Activated CD4-positive, alpha-beta T cell treated with anti-CD3 and anti-CD28 coated beads for 4 hours (primary cell): ENCODE measurements at regions not wholly inside any gene's neighbourhood (a gene's known extent, or its start where the extent isn't known, plus 50 kb on each side); places are given as distances from the start of the nearest gene placed in this dataset.
"Not testable (repeated sequence)": the region's sequence is repeated elsewhere in the genome, so short reads cannot be mapped to it uniquely, and the experiment has no call there.

Experiments
- DNase-seq, 2 donors: peaks; one replicate each; pipeline ENCODE4 v3.0.0-alpha.2; 2020

DNA sequence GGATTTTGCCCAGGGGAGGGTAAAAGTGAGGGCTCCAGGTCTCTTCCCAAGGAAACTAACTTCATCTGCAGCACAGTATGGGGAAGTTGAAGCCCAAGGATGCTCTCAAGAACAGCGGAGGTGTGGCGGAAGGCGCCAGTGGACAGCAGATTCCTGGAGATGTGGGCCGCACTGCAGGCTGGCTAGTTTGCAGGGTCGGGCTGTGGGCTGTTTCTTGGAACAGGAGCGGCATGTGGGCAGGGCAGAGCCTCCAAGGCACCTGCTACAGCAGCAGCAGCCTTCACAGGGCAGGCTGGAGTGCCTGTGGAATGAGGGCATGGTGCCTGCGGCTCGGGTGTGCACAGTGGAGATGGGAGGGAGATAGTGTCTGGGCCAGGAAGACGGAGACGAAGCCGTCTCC is 100.0 kb upstream of the SFSWAP start:
- DNase-seq, result no peak

DNA sequence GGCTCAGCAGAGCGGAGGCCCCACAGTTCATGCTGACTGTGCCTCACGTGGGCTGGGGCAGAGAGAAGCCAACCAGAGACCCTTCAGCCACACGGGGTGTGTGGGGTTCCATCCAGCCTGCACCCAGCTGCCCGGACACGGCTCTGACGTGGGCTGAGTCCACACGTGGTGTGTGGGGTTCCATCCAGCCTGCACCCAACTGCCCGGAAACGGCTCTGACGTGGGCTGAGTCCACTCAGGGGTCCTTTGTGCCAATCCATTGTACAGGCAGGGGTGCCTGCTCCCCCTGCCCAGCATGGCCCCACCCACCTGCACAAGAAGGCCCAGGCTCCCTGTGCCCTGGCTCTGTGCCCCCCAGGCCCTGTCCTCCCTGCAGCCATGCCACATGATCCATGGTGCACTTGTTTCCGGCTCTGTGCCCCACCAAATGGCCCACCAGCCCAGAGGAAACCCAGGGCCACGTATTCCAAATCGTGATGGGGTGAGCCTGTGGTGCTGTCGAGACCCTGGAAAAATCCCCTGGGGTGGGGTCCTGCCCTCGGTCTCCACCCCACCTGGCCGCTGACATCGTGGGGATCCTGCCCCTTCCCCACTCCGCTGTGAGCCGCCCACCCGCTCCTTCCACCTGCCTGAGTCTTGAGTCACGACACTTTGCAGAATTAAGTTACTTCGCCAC is 99.3 kb upstream of the SFSWAP start:
- no peak for DNase-seq

DNA sequence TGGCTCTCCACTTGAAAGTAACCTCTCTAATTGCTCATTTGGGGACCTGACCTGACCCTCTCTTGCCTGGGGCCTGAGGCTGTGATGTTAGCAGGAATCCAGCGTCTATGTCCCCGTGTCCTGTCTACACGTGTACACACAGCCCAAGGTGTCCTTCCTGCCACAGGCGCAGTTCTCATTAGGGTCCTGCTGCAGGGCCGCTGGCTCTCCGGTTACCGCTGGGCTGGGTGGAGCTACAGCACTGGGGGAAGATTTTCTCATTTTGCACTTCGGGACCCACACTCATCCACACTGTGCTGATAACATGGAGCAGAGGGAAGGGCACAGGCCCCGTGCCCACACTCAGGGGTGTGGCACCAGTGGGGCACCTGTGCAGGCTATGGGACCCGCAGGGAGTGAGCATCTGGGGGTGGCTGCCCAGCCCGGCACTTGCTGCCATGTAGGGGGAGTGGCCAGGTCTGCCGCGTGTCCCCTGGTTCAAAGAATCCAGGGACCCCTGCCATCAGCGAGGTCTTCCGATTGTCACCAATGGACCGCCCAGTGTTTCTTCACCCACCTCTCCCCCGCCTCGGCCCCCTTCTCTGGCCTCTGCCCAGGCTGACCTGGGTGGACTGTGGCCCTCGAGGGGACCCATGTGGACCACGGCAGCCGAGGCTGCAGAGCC is 98.7 kb upstream of the SFSWAP start:
- DNase-seq, result no peak

DNA sequence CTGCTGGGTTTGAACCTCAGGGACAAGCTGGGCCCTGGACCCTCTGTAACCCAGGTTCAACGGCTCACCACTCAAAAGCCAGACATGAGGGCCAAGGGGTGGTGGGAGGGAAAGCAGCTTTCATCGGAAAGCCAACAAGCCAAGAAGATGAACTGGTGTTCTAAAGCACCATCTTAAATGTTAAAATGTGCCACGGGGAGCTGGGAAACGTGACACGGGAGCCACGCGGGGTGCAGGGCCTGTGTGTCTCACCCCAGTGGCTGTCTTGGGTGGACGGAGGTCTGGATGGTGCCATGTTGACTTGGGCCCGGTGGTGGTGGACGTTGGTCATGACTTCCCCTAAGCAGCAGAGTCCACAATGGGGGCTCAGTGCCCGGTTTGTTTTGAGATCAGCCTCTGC is 97.7 kb upstream of the SFSWAP start:
- no peak for DNase-seq

- no peak for DNase-seq
Measured at GRCh38 chr12:131613678-131614077, 97.2 kb upstream of the SFSWAP start.

GRCh38 chr12:131615326-131616042 is 95.4 kb upstream of the SFSWAP start:
- no peak for DNase-seq

- DNase-seq, result no peak
Measured at GRCh38 chr12:131616043-131616700, 94.7 kb upstream of the SFSWAP start.

DNA sequence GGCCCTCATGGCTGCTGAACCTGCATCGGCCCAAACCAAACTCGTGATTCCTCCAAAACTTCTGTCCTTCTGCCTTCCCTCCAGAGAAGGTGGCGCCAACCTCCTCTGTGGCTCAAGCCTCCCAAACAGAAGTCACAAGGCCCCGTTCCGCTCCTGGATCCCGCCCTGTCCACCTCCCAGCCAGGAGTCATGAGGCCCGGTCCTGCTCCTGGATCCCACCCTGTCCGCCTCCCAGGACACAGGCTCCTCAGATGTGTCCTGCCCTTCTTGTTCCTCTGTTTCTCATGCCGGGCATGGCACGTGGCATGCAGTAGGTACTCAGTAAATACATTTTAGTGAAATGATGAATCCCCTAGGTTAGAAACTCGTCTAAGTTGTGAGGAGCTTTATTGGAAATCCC is 94.2 kb upstream of the SFSWAP start:
- no peak for DNase-seq

GRCh38 chr12:131617179-131617578 is 93.7 kb upstream of the SFSWAP start:
- DNase-seq, result no peak

- no peak for DNase-seq
Measured at GRCh38 chr12:131617596-131618302, 93.1 kb upstream of the SFSWAP start.

GRCh38 chr12:131618303-131618658 is 92.6 kb upstream of the SFSWAP start:
- no peak for DNase-seq

- DNase-seq, result no peak
Measured at GRCh38 chr12:131618701-131619100, 92.2 kb upstream of the SFSWAP start.

- no peak for DNase-seq
Measured at GRCh38 chr12:131619106-131619642, 91.7 kb upstream of the SFSWAP start.

- no peak for DNase-seq
Measured at GRCh38 chr12:131619736-131620506, 91.0 kb upstream of the SFSWAP start.

DNA sequence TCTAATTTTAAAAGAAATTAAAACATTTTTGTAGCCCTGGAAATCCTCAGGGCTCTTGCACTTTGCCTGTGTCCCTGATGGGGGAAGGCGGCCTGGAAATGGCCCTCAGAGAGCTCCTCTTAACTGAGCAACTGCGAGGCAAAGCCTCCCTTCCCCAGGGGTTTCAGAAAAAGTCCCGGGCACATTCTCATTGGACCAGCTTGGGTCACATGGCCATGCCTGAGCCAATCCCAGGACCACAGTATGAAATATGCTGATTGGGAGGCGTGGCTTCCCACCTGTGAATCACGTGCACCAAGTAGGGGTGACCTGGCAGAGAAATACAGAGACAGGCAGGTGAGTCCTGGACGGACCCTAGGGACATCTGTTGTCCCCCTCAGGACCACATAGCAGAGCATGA is 90.4 kb upstream of the SFSWAP start:
- DNase-seq, result no peak

DNA sequence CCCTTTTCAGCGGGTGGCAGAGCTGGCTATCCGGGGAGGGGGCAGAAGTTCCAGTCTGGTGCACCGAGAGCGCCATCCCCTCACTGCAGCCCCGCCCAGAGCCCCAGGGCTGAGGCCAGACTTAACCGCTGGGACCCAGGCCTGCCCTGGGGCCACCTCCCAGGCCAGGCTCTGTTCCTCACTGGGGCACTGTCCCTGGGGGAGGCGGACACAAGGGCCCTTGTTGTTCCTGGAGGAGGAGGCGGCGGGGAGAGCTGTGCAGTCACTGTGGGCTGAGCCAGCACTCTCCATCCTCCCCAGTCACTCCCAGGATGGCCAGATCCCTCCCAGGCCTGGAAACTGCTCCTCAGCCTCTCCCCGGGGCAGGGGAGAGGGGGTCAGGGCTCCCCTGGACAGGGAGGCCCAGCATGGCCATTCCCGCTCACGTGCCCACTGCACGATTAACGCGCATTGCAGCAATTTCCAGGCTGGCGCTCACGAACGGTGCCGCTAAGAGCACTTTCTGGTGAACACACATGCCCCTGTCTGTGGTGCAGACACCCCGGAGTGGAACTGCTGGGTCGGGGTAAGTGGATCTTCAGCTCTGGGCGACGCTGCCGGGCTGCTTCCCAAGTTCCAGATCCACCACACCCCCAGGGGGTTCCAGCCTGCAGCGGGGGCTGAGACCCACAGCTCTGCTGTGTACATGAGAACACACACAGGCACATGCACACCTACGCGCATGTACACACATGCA is 89.8 kb upstream of the SFSWAP start:
- DNase-seq, result no peak

DNA sequence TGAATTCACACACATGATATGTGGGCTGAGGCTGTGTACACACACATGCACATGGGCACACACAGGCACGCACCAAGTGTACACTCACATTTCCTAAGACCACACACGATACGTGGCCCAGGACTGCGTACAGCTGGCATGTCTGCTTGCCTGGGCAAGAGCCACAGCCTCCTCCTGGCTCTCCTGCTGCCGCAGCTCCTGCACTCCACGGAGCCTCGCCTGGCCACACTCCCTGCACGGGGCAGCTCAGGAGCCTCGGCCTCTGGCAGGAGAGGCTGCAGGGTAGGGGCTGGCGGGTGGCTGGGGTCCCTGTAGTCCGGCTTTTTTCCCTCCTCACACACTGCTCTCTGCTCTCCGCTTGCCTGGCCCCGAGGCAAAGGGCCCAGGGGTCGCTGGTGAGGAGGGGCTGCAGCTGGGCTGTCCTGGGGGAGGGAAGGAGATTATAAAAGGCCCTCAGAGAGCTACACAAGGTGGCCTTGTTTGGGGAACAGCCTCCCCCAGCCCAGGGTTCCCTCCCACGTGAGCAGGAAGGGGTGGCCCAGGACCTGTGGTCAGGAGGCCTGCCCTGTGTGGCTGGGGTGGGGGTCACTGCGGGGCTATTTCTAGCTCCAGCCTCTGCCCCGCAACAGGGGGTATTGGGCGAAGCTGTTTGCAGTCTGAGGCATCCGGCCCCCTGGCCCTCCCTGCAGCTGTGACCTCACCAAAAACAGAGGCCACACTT is 89.0 kb upstream of the SFSWAP start:
- no peak for DNase-seq

GRCh38 chr12:131622422-131622955 is 88.4 kb upstream of the SFSWAP start:
- DNase-seq, result no peak

DNA sequence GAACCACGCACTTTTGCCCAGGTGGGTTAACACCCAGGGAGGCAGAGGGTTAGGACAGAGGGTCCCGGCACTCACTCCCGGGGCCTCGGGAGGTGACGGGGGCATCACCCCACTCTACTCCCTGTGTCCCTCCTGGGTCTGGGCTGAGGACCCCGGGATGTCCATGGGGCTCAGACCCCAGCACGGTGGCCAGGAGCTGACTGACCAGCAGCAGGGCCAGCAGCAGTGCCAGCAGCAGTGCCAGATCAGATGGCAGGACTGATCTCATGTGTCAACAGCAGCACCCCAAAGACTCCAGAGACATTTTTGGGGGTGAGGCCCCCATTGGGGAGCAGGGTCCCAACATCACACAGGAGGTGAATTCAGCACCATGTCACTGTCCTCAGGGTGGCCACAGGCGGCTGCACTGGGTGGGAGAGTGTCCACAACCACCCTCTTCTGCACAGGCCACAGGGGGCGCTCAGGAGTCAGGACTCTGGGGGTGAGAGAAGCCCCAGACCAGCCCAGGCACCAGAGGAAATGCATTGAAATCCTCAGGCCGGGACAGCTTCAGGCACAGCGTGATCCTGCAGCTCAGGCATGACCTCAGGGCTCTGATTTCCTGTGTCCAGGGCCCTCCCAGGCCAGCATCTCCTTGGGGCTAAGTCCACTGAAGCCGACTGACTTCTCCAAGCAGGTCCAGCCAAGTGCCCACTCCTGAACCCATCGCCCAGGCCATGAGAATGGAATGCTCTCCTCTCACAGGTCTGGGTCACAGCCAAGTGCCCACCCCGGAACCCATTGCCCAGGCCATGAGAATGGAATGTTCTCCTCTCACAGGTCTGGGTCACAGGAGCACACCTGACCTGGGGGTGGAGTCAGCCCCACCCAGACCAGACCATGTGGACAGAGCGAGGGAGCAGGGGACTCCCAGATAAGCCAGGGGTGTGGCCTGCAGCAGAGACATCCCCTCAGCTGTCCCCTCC is 87.2 kb upstream of the SFSWAP start:
- DNase-seq, result not testable (repeated sequence)
